Activated naive CD4-positive, alpha-beta T cell treated with anti-CD3 and anti-CD28 coated beads, Interleukin-2, amount 50 U/mL, for 24 hours (primary cell): ENCODE measurements at regions not wholly inside any gene's neighbourhood (a gene's known extent, or its start where the extent isn't known, plus 50 kb on each side); places are given as distances from the start of the nearest gene placed in this dataset.

Experiments
- H3K27ac Mint-ChIP-seq: one replicate; pipeline ENCODE4 v1.8.0; 2021; ENCODE audit warnings: mild to moderate bottlenecking, mixed read lengths
- H3K27me3 Mint-ChIP-seq: one replicate; pipeline ENCODE4 v1.8.0; 2021; ENCODE audit warnings: mixed read lengths
- H3K36me3 Mint-ChIP-seq: one replicate; pipeline ENCODE4 v1.8.0; 2021; ENCODE audit warnings: mixed read lengths
- H3K4me1 Mint-ChIP-seq: one replicate; pipeline ENCODE4 v1.8.0; 2021; ENCODE audit warnings: mixed read lengths
- H3K4me3 Mint-ChIP-seq: one replicate; pipeline ENCODE4 v1.8.0; 2021; ENCODE audit warnings: mild to moderate bottlenecking, mixed read lengths
- H3K9me3 Mint-ChIP-seq: one replicate; pipeline ENCODE4 v1.8.0; 2021; ENCODE audit warnings: mixed read lengths

- no peak overlapping the region for H3K4me3 Mint-ChIP-seq
- no peaks in the 10 kb centered on the region for H3K9me3 Mint-ChIP-seq
- H3K27me3 Mint-ChIP-seq = no peaks in the 10 kb centered on the region
- no peaks in the 10 kb centered on the region for H3K36me3 Mint-ChIP-seq
- no peak overlapping the region for H3K27ac Mint-ChIP-seq
- H3K4me1 Mint-ChIP-seq = no peaks in the 10 kb centered on the region
Observed at GRCh38 chr11:81022057-81022456, 1581.2 kb upstream of the TENM4 start.

DNA sequence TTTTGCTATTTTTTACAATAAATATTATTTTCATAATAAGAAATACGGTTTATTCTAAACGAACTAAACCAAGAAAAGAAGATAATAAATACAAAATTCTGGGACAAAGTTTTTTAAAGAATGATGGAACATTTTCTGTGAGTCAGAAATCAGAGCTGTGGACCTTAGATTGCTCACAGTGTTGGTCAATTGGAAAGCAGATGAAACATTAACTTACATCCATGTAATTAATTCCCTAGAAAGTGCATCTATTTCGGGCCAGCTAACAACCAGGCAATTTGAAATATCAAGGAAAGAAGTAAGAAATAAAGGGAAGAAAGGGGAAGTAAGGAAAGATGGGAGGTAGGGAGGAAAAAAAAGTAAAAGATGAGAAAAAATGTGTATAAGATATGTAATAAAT, 1569.8 kb upstream of the TENM4 start:
- Mint-ChIP-seq H3K36me3 (no peaks in the 10 kb centered on the region), H3K9me3 (peaks cover 8% of the 10 kb centered on the region), H3K4me1 (no peaks in the 10 kb centered on the region), H3K27me3 (no peaks in the 10 kb centered on the region), H3K4me3 (no peak overlapping the region), H3K27ac (no peak overlapping the region)

GRCh38 chr11:81007046-81007445, 1566.2 kb upstream of the TENM4 start:
- Mint-ChIP-seq H3K27me3 (no peaks in the 10 kb centered on the region), H3K9me3 (peaks cover 8% of the 10 kb centered on the region), H3K4me3 (no peak overlapping the region), H3K27ac (no peak overlapping the region), H3K36me3 (no peaks in the 10 kb centered on the region), H3K4me1 (no peaks in the 10 kb centered on the region)

- H3K4me1 Mint-ChIP-seq = no peaks in the 10 kb centered on the region
- no peaks in the 10 kb centered on the region for H3K36me3 Mint-ChIP-seq
- H3K27me3 Mint-ChIP-seq = no peaks in the 10 kb centered on the region
- H3K9me3 Mint-ChIP-seq = peaks cover under 1% of the 10 kb centered on the region
- H3K4me3 Mint-ChIP-seq = no peak overlapping the region
- H3K27ac Mint-ChIP-seq = no peak overlapping the region
Observed at GRCh38 chr11:81005595-81005994, 1564.8 kb upstream of the TENM4 start.

GRCh38 chr11:81004576-81004975, 1563.7 kb upstream of the TENM4 start:
- Mint-ChIP-seq H3K4me1 (no peaks in the 10 kb centered on the region), H3K36me3 (no peaks in the 10 kb centered on the region), H3K27ac (no peak overlapping the region), H3K4me3 (no peak overlapping the region), H3K27me3 (no peaks in the 10 kb centered on the region), H3K9me3 (no peaks in the 10 kb centered on the region)

DNA sequence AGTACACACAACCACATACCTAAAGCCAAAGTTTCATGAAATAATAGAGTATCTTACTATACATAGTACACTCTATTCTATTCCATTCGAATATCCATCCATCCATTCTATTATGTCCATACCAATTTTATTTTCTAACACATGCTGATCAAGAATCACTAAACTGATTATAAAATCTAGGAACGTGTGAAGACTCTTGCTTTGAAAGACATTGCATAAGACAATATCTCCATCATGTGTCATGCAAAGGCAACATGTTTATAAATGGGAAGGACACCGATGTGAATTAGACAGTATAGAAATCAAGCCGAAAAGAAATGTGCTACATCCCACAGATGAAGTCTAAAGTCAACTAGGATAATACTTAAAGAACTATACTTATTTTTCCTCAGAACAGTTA, 1561.5 kb upstream of the TENM4 start:
- no peaks in the 10 kb centered on the region for H3K4me1 Mint-ChIP-seq
- no peak overlapping the region for H3K27ac Mint-ChIP-seq
- no peaks in the 10 kb centered on the region for H3K9me3 Mint-ChIP-seq
- no peak overlapping the region for H3K4me3 Mint-ChIP-seq
- no peaks in the 10 kb centered on the region for H3K36me3 Mint-ChIP-seq
- no peaks in the 10 kb centered on the region for H3K27me3 Mint-ChIP-seq

DNA sequence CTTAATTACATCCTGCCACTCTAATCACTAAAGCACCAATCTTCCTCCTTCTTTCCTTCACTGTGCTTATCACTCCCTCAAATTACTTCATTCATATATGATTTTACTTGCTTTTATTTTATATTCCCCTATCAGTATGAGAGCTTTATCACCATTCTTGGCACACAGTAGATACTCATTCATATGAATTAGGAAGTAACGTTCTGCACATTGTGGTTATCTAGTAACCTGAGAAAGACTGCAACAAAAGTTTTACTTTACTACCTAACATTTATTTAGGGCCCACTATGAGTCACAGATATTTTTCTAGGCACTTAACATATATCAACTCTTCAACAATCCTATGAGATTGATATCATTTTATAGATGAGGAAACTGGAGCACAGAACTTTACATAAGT, 1559.9 kb upstream of the TENM4 start:
- Mint-ChIP-seq H3K36me3 (no peaks in the 10 kb centered on the region), H3K27ac (no peak overlapping the region), H3K27me3 (no peaks in the 10 kb centered on the region), H3K9me3 (no peaks in the 10 kb centered on the region), H3K4me1 (no peaks in the 10 kb centered on the region), H3K4me3 (no peak overlapping the region)

DNA sequence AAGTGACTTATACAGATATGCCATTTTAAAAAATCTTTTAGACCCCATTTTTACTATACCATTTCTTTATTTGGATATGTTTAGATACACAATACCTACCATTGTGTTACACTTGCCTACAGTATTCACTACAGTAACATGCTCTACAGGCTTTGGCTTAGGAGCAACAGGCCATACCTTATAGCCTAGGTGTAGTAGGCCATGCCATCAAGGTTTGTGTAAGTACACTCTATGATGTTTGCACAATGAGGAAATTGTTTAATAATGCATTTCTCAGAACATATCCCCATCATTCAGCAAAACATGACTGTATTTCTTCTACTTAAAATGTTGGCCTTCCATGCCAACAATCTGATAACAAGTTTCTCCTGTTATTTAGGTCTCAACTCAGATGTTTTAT, 1559.5 kb upstream of the TENM4 start:
- H3K36me3 Mint-ChIP-seq = no peaks in the 10 kb centered on the region
- no peaks in the 10 kb centered on the region for H3K9me3 Mint-ChIP-seq
- H3K27me3 Mint-ChIP-seq = no peaks in the 10 kb centered on the region
- H3K27ac Mint-ChIP-seq = no peak overlapping the region
- no peak overlapping the region for H3K4me3 Mint-ChIP-seq
- no peaks in the 10 kb centered on the region for H3K4me1 Mint-ChIP-seq

- H3K4me1 Mint-ChIP-seq = no peaks in the 10 kb centered on the region
- no peak overlapping the region for H3K27ac Mint-ChIP-seq
- no peaks in the 10 kb centered on the region for H3K36me3 Mint-ChIP-seq
- no peak overlapping the region for H3K4me3 Mint-ChIP-seq
- peaks cover 7% of the 10 kb centered on the region for H3K9me3 Mint-ChIP-seq
- H3K27me3 Mint-ChIP-seq = no peaks in the 10 kb centered on the region
Observed at GRCh38 chr11:80995523-80995922, 1554.7 kb upstream of the TENM4 start.

GRCh38 chr11:80993536-80993935, 1552.7 kb upstream of the TENM4 start:
- no peaks in the 10 kb centered on the region for H3K4me1 Mint-ChIP-seq
- no peak overlapping the region for H3K27ac Mint-ChIP-seq
- H3K36me3 Mint-ChIP-seq = no peaks in the 10 kb centered on the region
- H3K27me3 Mint-ChIP-seq = no peaks in the 10 kb centered on the region
- peaks cover 9% of the 10 kb centered on the region for H3K9me3 Mint-ChIP-seq
- H3K4me3 Mint-ChIP-seq = no peak overlapping the region

- Mint-ChIP-seq H3K27ac (no peak overlapping the region), H3K27me3 (no peaks in the 10 kb centered on the region), H3K4me1 (no peaks in the 10 kb centered on the region), H3K36me3 (no peaks in the 10 kb centered on the region), H3K4me3 (no peak overlapping the region), H3K9me3 (peaks cover 9% of the 10 kb centered on the region)
Observed at GRCh38 chr11:80990885-80991284, 1550.1 kb upstream of the TENM4 start.

- Mint-ChIP-seq H3K27ac (no peak overlapping the region), H3K27me3 (no peaks in the 10 kb centered on the region), H3K36me3 (no peaks in the 10 kb centered on the region), H3K9me3 (peaks cover 14% of the 10 kb centered on the region), H3K4me1 (no peaks in the 10 kb centered on the region), H3K4me3 (no peak overlapping the region)
Observed at GRCh38 chr11:80987171-80987570, 1546.3 kb upstream of the TENM4 start.

DNA sequence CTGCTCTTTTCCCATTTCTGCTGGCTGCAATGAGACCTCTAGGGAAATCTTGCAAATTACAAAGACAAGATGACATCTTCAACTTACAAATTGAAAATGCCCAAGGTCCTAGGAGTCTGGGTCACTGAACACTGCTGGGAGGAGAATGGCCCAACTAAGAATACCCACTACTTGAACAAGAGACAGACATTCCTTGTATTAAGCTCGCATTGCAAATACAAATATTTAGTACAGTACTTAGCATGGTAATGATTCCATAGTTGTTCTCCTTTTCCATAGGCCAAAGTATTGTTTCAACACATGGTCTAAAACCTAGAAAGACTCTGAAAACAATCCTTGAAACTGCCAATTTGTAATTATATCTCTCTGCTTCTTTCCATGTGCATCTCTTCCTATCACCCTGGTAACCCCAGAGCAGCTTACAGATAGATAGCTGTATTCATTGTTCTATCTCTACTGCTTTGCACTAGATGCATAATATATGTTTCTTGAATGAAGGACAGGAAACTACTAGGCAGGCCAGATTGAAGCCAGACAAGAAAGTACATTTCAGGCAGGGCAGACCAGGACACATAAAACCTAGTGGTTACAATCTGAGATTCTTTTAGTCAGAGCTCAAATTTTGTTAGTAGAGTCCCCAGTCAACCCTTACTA, 1545.7 kb upstream of the TENM4 start:
- H3K4me1 Mint-ChIP-seq = no peaks in the 10 kb centered on the region

GRCh38 chr11:80980227-80980626, 1539.4 kb upstream of the TENM4 start:
- Mint-ChIP-seq H3K27ac (no peak overlapping the region), H3K36me3 (no peaks in the 10 kb centered on the region), H3K4me3 (no peak overlapping the region), H3K27me3 (no peaks in the 10 kb centered on the region), H3K9me3 (peaks cover 19% of the 10 kb centered on the region), H3K4me1 (no peaks in the 10 kb centered on the region)

More for the DNA sequence above, 1545.7 kb upstream of the TENM4 start:
- Mint-ChIP-seq H3K27ac (no peak overlapping the region), H3K27me3 (no peaks in the 10 kb centered on the region), H3K9me3 (peaks cover 14% of the 10 kb centered on the region), H3K4me3 (no peak overlapping the region), H3K36me3 (no peaks in the 10 kb centered on the region)

DNA sequence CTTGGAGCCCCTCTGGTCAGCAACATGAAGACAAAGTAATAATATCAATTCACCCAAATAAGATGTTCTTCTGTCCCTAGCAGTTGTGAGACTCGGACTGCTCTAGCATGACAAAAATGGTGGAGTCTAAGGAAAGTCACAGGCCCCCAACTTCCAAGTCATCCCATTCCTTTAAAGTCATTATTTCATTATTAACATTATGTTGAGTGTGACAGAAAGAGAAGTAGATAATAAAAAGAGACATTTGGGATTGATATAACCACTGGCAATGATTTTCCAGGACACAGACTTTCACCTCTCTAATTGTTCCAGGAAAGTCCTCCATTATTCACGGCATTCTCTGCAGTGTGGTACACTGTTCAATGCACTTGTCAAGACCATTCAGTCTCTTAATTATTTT, 1533.0 kb upstream of the TENM4 start:
- H3K27me3 Mint-ChIP-seq = no peaks in the 10 kb centered on the region
- H3K36me3 Mint-ChIP-seq = no peaks in the 10 kb centered on the region
- H3K4me1 Mint-ChIP-seq = no peaks in the 10 kb centered on the region
- no peak overlapping the region for H3K27ac Mint-ChIP-seq
- H3K9me3 Mint-ChIP-seq = peaks cover 14% of the 10 kb centered on the region
- no peak overlapping the region for H3K4me3 Mint-ChIP-seq

DNA sequence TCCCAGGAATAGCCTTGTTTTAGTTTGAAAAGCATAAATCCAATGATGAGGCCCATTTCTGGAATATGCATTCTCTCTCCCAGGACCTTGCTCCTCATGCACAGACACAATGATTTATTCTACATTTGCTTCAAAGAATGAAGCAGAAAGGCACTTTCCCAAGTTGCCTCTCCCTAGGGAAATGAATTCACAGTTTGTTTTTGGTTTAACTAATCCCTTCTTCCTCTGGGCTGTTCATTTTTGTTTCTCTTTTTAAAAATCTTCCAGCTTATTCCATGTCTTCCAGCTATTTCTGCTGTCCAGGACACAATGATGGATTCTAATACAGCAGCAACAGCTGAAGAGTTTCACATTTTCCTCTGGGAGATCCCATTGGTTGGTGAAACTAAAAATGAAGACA, 1529.2 kb upstream of the TENM4 start:
- H3K4me3 Mint-ChIP-seq = no peak overlapping the region
- H3K36me3 Mint-ChIP-seq = no peaks in the 10 kb centered on the region
- no peak overlapping the region for H3K27ac Mint-ChIP-seq
- no peaks in the 10 kb centered on the region for H3K4me1 Mint-ChIP-seq
- H3K9me3 Mint-ChIP-seq = peaks cover under 1% of the 10 kb centered on the region
- no peaks in the 10 kb centered on the region for H3K27me3 Mint-ChIP-seq

DNA sequence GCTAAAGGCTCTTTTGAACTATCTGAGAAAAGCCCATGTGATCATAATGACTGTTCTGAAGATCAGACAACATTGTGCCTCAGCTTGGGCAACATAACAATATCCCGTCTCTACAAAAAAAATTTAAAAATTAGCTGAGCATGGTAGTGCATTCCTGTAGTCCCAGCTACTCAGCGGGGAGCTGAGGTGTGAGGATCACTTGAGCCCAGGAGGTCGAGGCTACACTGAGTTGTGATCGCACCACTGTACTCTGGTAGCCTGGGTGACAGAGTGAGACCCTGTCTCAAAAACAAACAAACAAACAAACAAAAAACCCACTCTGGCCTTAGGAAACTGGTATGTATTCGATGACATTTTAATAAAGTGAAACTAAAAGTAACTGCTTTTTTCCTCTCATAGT, 1526.8 kb upstream of the TENM4 start:
- H3K27me3 Mint-ChIP-seq = no peaks in the 10 kb centered on the region
- no peak overlapping the region for H3K27ac Mint-ChIP-seq
- H3K36me3 Mint-ChIP-seq = no peaks in the 10 kb centered on the region
- peaks cover 14% of the 10 kb centered on the region for H3K9me3 Mint-ChIP-seq
- H3K4me1 Mint-ChIP-seq = no peaks in the 10 kb centered on the region
- H3K4me3 Mint-ChIP-seq = no peak overlapping the region
